ENCODE measurements at regions not wholly inside any gene's neighbourhood (a gene's known extent, or its start where the extent isn't known, plus 50 kb on each side); places are given as distances from the start of the nearest gene placed in this dataset.

DNA sequence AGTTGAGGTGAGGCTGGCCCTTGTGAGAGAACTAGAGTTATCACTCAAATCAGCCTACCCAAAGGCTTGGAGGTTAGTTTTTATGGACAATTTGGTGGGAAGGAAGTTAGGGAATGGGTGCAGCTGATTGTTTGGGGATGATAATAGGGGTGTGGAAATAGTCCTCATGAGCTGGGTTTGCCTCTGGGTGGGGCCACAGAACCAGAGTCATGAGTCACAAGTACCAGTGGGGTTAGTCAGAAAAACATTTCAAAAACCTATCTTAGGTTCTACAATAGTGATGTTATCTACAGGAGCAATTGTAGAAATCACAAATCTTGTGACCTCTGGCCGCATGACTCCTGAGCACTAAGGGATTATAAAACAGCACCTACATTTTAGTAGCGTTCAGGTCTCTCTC lies 630.1 kb upstream of the PIK3C3 start:
- no peak for DNase-seq (ENCODE audit: low spot score)
- H3K4me3 ChIP-seq (ENCODE audit: low read depth in 1 of 3, low read length in 3 of 3): no peak overlapping the region
- H3K36me3 ChIP-seq (ENCODE audit: control insufficient read depth in 4 of 4, insufficient read depth in 3 of 4, low read depth in 1 of 4, low read length in 3 of 4): no peaks in the 10 kb centered on the region
- H3K27me3 ChIP-seq (ENCODE audit: control insufficient read depth in 4 of 4, insufficient read depth in 4 of 4, low read length in 3 of 4): no peaks in the 10 kb centered on the region
- 83% methylated on average over 2 of the region's 2 CpGs for WGBS
- no peak overlapping the region for H3K9ac ChIP-seq (ENCODE audit: low read depth in 1 of 2, low read length in 2 of 2)
- no peaks in the 10 kb centered on the region for H3K9me3 ChIP-seq (ENCODE audit: control insufficient read depth in 4 of 4, low read length in 3 of 4)
- TF ChIP-seq FOXA1 (IDR thresholded peaks at IDR 0.05) (no peak), RAD21 (IDR thresholded peaks at IDR 0.05) (no peak), FOXA2 (IDR thresholded peaks at IDR 0.05) (no peak), YY1 (IDR thresholded peaks at IDR 0.05) (no peak), HNF4A (conservative IDR thresholded peaks at IDR 0.05) (no peak), TAF1 (conservative IDR thresholded peaks at IDR 0.05) (no peak), NR2F2 (IDR thresholded peaks at IDR 0.05) (no peak), ZBTB33 (IDR thresholded peaks at IDR 0.05) (no peak), RXRA (IDR thresholded peaks at IDR 0.05) (no peak), GABPA (IDR thresholded peaks at IDR 0.05 in 1 of 2, conservative IDR thresholded peaks at IDR 0.05 in 1 of 2) (no peak), HNF4G (IDR thresholded peaks at IDR 0.05) (no peak)
- TF ChIP-seq, protein P1, sequence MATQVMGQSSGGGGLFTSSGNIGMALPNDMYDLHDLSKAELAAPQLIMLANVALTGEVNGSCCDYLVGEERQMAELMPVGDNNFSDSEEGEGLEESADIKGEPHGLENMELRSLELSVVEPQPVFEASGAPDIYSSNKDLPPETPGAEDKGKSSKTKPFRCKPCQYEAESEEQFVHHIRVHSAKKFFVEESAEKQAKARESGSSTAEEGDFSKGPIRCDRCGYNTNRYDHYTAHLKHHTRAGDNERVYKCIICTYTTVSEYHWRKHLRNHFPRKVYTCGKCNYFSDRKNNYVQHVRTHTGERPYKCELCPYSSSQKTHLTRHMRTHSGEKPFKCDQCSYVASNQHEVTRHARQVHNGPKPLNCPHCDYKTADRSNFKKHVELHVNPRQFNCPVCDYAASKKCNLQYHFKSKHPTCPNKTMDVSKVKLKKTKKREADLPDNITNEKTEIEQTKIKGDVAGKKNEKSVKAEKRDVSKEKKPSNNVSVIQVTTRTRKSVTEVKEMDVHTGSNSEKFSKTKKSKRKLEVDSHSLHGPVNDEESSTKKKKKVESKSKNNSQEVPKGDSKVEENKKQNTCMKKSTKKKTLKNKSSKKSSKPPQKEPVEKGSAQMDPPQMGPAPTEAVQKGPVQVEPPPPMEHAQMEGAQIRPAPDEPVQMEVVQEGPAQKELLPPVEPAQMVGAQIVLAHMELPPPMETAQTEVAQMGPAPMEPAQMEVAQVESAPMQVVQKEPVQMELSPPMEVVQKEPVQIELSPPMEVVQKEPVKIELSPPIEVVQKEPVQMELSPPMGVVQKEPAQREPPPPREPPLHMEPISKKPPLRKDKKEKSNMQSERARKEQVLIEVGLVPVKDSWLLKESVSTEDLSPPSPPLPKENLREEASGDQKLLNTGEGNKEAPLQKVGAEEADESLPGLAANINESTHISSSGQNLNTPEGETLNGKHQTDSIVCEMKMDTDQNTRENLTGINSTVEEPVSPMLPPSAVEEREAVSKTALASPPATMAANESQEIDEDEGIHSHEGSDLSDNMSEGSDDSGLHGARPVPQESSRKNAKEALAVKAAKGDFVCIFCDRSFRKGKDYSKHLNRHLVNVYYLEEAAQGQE (IDR thresholded peaks at IDR 0.05): no peak
- TF ChIP-seq, protein P2, sequence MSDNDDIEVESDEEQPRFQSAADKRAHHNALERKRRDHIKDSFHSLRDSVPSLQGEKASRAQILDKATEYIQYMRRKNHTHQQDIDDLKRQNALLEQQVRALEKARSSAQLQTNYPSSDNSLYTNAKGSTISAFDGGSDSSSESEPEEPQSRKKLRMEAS (IDR thresholded peaks at IDR 0.05): no peak
- H3K4me1 ChIP-seq (ENCODE audit: control insufficient read depth in 4 of 4, insufficient read depth in 4 of 4, low read length in 3 of 4): no peaks in the 10 kb centered on the region
- H3K27ac ChIP-seq (ENCODE audit: low read depth in 1 of 2, low read length in 2 of 2): no peak overlapping the region

DNA sequence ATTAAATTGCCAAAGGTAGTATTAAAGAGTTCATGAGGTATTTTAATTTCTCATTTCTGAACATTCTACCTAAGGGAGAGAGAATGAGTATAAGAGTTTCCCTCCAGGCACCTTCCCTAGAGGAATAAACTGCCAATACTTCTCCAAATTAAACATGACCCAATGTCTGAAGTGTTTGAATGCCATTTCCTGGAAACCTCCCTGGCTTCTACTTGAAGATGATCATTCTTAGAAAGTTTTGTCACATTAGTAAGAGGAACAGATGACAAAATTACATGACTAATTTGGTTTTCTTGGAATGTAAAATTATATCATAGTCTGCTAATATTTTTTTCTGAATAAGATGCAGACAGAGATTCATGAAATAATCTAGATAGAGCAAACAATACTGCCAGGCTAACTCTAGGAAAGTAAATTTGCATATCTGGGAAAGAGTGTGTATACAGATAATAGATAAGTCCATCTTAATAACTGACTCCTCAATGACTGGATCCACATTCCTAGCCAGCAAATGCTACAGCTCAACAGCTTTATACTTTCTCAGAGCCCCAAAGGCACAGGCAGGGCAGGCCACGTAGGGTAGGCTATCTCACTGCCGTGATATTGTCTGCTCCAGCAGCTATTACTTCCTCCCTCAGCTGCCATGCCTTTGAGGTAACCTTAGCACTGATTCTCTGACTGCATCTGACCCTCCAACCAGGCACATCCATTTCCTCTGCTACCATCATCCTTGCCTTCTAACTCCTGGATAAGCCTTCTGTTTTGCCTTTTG lies 630.8 kb upstream of the PIK3C3 start:
- H3K4me1 ChIP-seq (ENCODE audit: control insufficient read depth in 4 of 4, insufficient read depth in 4 of 4, low read length in 3 of 4): no peaks in the 10 kb centered on the region
- no peaks in the 10 kb centered on the region for H3K36me3 ChIP-seq (ENCODE audit: control insufficient read depth in 4 of 4, insufficient read depth in 3 of 4, low read depth in 1 of 4, low read length in 3 of 4)
- no peak overlapping the region for H3K4me3 ChIP-seq (ENCODE audit: low read depth in 1 of 3, low read length in 3 of 3)
- H3K9me3 ChIP-seq (ENCODE audit: control insufficient read depth in 4 of 4, low read length in 3 of 4): no peaks in the 10 kb centered on the region
- H3K9ac ChIP-seq (ENCODE audit: low read depth in 1 of 2, low read length in 2 of 2): no peak overlapping the region
- 45% methylated on average over 2 of the region's 2 CpGs for WGBS
- no peak for DNase-seq (ENCODE audit: low spot score)
- H3K27me3 ChIP-seq (ENCODE audit: control insufficient read depth in 4 of 4, insufficient read depth in 4 of 4, low read length in 3 of 4): no peaks in the 10 kb centered on the region
- no peak overlapping the region for H3K27ac ChIP-seq (ENCODE audit: low read depth in 1 of 2, low read length in 2 of 2)
- TF ChIP-seq JUND (IDR thresholded peaks at IDR 0.05) (no peak), FOXA1 (IDR thresholded peaks at IDR 0.05) (no peak), HNF4A (conservative IDR thresholded peaks at IDR 0.05) (no peak), RAD21 (IDR thresholded peaks at IDR 0.05) (no peak), EGR1 (IDR thresholded peaks at IDR 0.05; ENCODE audit: low read depth in 2 of 2) (no peak), HNF4G (IDR thresholded peaks at IDR 0.05) (no peak), ZBTB33 (IDR thresholded peaks at IDR 0.05) (no peak), RXRA (IDR thresholded peaks at IDR 0.05) (no peak)
- TF ChIP-seq, protein P2 (IDR thresholded peaks at IDR 0.05): no peak
- TF ChIP-seq, protein P3, sequence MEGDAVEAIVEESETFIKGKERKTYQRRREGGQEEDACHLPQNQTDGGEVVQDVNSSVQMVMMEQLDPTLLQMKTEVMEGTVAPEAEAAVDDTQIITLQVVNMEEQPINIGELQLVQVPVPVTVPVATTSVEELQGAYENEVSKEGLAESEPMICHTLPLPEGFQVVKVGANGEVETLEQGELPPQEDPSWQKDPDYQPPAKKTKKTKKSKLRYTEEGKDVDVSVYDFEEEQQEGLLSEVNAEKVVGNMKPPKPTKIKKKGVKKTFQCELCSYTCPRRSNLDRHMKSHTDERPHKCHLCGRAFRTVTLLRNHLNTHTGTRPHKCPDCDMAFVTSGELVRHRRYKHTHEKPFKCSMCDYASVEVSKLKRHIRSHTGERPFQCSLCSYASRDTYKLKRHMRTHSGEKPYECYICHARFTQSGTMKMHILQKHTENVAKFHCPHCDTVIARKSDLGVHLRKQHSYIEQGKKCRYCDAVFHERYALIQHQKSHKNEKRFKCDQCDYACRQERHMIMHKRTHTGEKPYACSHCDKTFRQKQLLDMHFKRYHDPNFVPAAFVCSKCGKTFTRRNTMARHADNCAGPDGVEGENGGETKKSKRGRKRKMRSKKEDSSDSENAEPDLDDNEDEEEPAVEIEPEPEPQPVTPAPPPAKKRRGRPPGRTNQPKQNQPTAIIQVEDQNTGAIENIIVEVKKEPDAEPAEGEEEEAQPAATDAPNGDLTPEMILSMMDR (IDR thresholded peaks at IDR 0.05; ENCODE audit: low read depth, low read length, missing input control): no peak
- TF ChIP-seq, protein P4, sequence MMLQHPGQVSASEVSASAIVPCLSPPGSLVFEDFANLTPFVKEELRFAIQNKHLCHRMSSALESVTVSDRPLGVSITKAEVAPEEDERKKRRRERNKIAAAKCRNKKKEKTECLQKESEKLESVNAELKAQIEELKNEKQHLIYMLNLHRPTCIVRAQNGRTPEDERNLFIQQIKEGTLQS (IDR thresholded peaks at IDR 0.05): no peak
- TF ChIP-seq, protein P1 (IDR thresholded peaks at IDR 0.05): no peak

All from liver (tissue), 8 donors.